HCT116 (cell line): ENCODE measurements at regions not wholly inside any gene's neighbourhood (a gene's known extent, or its start where the extent isn't known, plus 50 kb on each side); places are given as distances from the start of the nearest gene placed in this dataset.

Experiments used
- ATAC-seq: fragments of 200-7000 bp; cut with Tn5 transposase; 2 replicates; pipeline ENCODE4 v1.9.1; 2020; ENCODE audit warnings: mild to moderate bottlenecking, moderate library complexity
- BruUV-seq: library from RNA; stranded (reverse); fragments of 400-500 nt; replicated peaks from 2 replicates; lab custom pipeline; 2021; lab: Mats Ljungman, UMichigan
- CTCF ChIA-PET: fragments of 300-600 bp; sonication (Branson Sonifier 250); formaldehyde crosslinking; loops from one replicate; lab custom pipeline; 2021; ENCODE audit warnings: antibody characterized with exemption; lab: Charles Lee
- POLR2A ChIA-PET: fragments of 300-600, 350-600 bp; sonication (Branson Sonifier 250); formaldehyde crosslinking; loops from one replicate; lab custom pipeline; 2021; ENCODE audit warnings: antibody characterized with exemption; lab: Charles Lee
- RAD21 ChIA-PET, 2 experiments: fragments of 300-600 bp; sonication (Branson Sonifier 250); formaldehyde crosslinking; loops; one replicate each; lab custom pipeline; 2023; ENCODE audit warnings: low total read pairs in 2 of 2; ENCODE audit not compliant: uncharacterized antibody in 2 of 2, unreplicated experiment in 2 of 2, low non-redundant PET in 1 of 2; lab: Charles Lee
- DNase-seq: peaks from one replicate; pipeline ENCODE4 v3.0.0-alpha.2; 2010; ENCODE audit warnings: low read depth, low spot score
- H2AFZ ChIP-seq: fragments of 200-600 bp; shearing (Covaris generic), sonication (generic); 2 replicates; pipeline ENCODE4 v1.6.1; 2017; ENCODE audit warnings: low read depth, mixed run types, mixed read lengths, antibody characterized with exemption, low read length; ENCODE audit not compliant: poor library complexity, severe bottlenecking
- H3K27ac ChIP-seq: 2 replicates; pipeline ENCODE4 v1.5.1; 2012; ENCODE audit warnings: low read depth, low read length
- H3K27me3 ChIP-seq: fragments of 200-600 bp; sonication (generic); 2 replicates; pipeline ENCODE4 v1.6.1; 2016; ENCODE audit warnings: mixed run types, low read length, mixed read lengths; ENCODE audit not compliant: insufficient read depth
- H3K36me3 ChIP-seq, 2 experiments: fragments of 200-500 bp in 1 of 2; fragments of 200-600 bp in 1 of 2; sonication (Bioruptor generic) in 1 of 2; sonication (generic) in 1 of 2; 2 replicates each; pipeline versions ENCODE4 v1.5.1 to v1.6.1; 2014 to 2016; ENCODE audit warnings: low read length in 2 of 2, inconsistent platforms in 1 of 2, mixed read lengths in 1 of 2, mixed run types in 1 of 2; ENCODE audit not compliant: insufficient read depth in 2 of 2, control insufficient read depth in 1 of 2
- H3K4me1 ChIP-seq, 2 experiments: fragments of 200-600 bp in 1 of 2; sonication (generic) in 1 of 2; 2 replicates each; pipeline versions ENCODE4 v1.5.1 to v1.6.1; 2012 to 2017; ENCODE audit warnings: low read length in 2 of 2, inconsistent platforms in 1 of 2, mild to moderate bottlenecking in 1 of 2, mixed read lengths in 1 of 2, mixed run types in 1 of 2, moderate library complexity in 1 of 2; ENCODE audit not compliant: insufficient read depth in 2 of 2, control insufficient read depth in 1 of 2
- H3K4me2 ChIP-seq: fragments of 200-600 bp; sonication (generic); 2 replicates; pipeline ENCODE4 v1.6.1; 2017; ENCODE audit warnings: mixed run types, low read length, mixed read lengths
- H3K4me3 ChIP-seq, 2 experiments: fragments of 200-600 bp in 1 of 2; sonication (generic) in 1 of 2; replicated peaks in 1 of 2; 2 replicates each; pipeline ENCODE4 v1.5.1; 2011 to 2016; ENCODE audit warnings: low read length in 2 of 2, control low read depth in 1 of 2, low read depth in 1 of 2, mild to moderate bottlenecking in 1 of 2, mixed read lengths in 1 of 2, mixed run types in 1 of 2
- H3K79me2 ChIP-seq: fragments of 200-600 bp; sonication (generic); 2 replicates; pipeline ENCODE4 v1.6.1; 2017; ENCODE audit warnings: mild to moderate bottlenecking, mixed run types, low read length, moderate library complexity, mixed read lengths; ENCODE audit not compliant: insufficient read depth
- H3K9ac ChIP-seq: fragments of 200-600 bp; sonication (generic); 2 replicates; pipeline ENCODE4 v1.6.1; 2016; ENCODE audit warnings: low read length, mixed read lengths
- H3K9me2 ChIP-seq: fragments of 200-600 bp; sonication (generic), shearing (Covaris generic); 2 replicates; pipeline ENCODE4 v1.6.1; 2017; ENCODE audit warnings: mixed run types, mild to moderate bottlenecking, moderate library complexity; ENCODE audit not compliant: insufficient read depth
- H3K9me3 ChIP-seq, 2 experiments: fragments of 200-500 bp in 1 of 2; fragments of 200-600 bp in 1 of 2; sonication (Bioruptor generic) in 1 of 2; sonication (generic) in 1 of 2; 2 replicates each; pipeline ENCODE4 v1.6.1; 2014 to 2017; ENCODE audit warnings: low read length in 2 of 2, mixed read lengths in 2 of 2, inconsistent platforms in 1 of 2, low read depth in 1 of 2, mild to moderate bottlenecking in 1 of 2, mixed run types in 1 of 2, moderate library complexity in 1 of 2; ENCODE audit not compliant: control insufficient read depth in 1 of 2, insufficient read depth in 1 of 2
- H4K20me1 ChIP-seq: fragments of 200-600 bp; sonication (generic), shearing (Covaris generic); 2 replicates; pipeline ENCODE4 v1.6.1; 2017; ENCODE audit warnings: mixed run types, mild to moderate bottlenecking, moderate library complexity; ENCODE audit not compliant: insufficient read depth
- ATF3 ChIP-seq: IDR thresholded peaks from 2 replicates; pipeline ENCODE4 v1.6.1; 2012
- CBX3 ChIP-seq: IDR thresholded peaks from 2 replicates; pipeline ENCODE4 v1.6.1; 2012; ENCODE audit warnings: low read depth
- CEBPB ChIP-seq: IDR thresholded peaks from 2 replicates; pipeline ENCODE4 v1.6.1; 2012; ENCODE audit warnings: low read depth
- CTCF ChIP-seq, 3 experiments: fragments of 200-600 bp in 1 of 3; sonication (generic) in 1 of 3; IDR thresholded peaks in 2 of 3; conservative IDR thresholded peaks in 1 of 3; 2 replicates each; pipeline ENCODE4 v1.5.1; 2012 to 2017; ENCODE audit warnings: low read depth in 2 of 3, low read length in 2 of 3, antibody characterized with exemption in 1 of 3, borderline replicate concordance in 1 of 3, control low read depth in 1 of 3, mild to moderate bottlenecking in 1 of 3, mixed read lengths in 1 of 3, mixed run types in 1 of 3, moderate library complexity in 1 of 3; ENCODE audit not compliant: insufficient read depth in 1 of 3
- EGR1 ChIP-seq: IDR thresholded peaks from 2 replicates; pipeline ENCODE4 v1.6.1; 2012; ENCODE audit warnings: low read depth
- EZH2 ChIP-seq: fragments of 200-600 bp; sonication (generic); IDR thresholded peaks from 2 replicates; pipeline ENCODE4 v1.6.1; 2017; ENCODE audit warnings: antibody characterized with exemption, mixed run types
- JUND ChIP-seq: IDR thresholded peaks from 2 replicates; pipeline ENCODE4 v1.6.1; 2012
- POLR2A ChIP-seq: IDR thresholded peaks from 2 replicates; pipeline ENCODE4 v1.7.0; 2011; ENCODE audit warnings: borderline replicate concordance; ENCODE audit not compliant: insufficient read depth, insufficient read length; ENCODE audit errors: extremely low read depth
- SIN3A ChIP-seq: IDR thresholded peaks from 2 replicates; pipeline ENCODE4 v1.6.1; 2012; ENCODE audit warnings: low read depth
- SRF ChIP-seq: IDR thresholded peaks from 2 replicates; pipeline ENCODE4 v1.6.1; 2012; ENCODE audit warnings: low read depth
- TCF7L2 ChIP-seq: IDR thresholded peaks from 2 replicates; pipeline ENCODE4 v1.7.0; 2011; ENCODE audit warnings: borderline replicate concordance, inconsistent platforms; ENCODE audit not compliant: insufficient read depth, insufficient read length; ENCODE audit errors: extremely low read depth
- ZFX ChIP-seq: fragments of 450-650 bp; IDR thresholded peaks from 2 replicates; pipeline ENCODE4 v1.6.1; 2017
- ZNF274 ChIP-seq: fragments of 200-500 bp; sonication (Bioruptor generic); IDR thresholded peaks from 2 replicates; pipeline ENCODE4 v1.6.1; 2014; ENCODE audit warnings: mild to moderate bottlenecking, low read depth, low read length, inconsistent platforms
- intact Hi-C: fragments of 100-400 bp; cut with micrococcal nuclease; formaldehyde crosslinking; loops from 2 replicates; pipeline ENCODE4 v1.10.0; 2022

GRCh38 chr14:65186951-65187350 lies 84.6 kb upstream of the MAX start (continued):
- no peak for TF ChIP-seq CTCF (IDR thresholded peaks at IDR 0.05 in 2 of 3, conservative IDR thresholded peaks at IDR 0.05 in 1 of 3; ENCODE audit: borderline replicate concordance in 1 of 3, insufficient read depth in 1 of 3, low read depth in 2 of 3, low read length in 2 of 3)
- no peak for TF ChIP-seq CEBPB
- TF ChIP-seq POLR2A: no peak
- TF ChIP-seq, all 23 proteins: peak for 0

GRCh38 chr14:65187421-65188049 lies 85.2 kb upstream of the MAX start:
- Histone ChIP-seq H3K36me3 (no peaks in the 10 kb centered on the region), H2AFZ (no peak overlapping the region), H3K9me2 (no peaks in the 10 kb centered on the region), H4K20me1 (no peaks in the 10 kb centered on the region), H3K27ac (no peak overlapping the region), H3K27me3 (0 out of 2 replicates have a peak, but pooled peaks cover 3% of the 10 kb centered on the region), H3K4me1 (no peaks in the 10 kb centered on the region), H3K79me2 (no peaks in the 10 kb centered on the region), H3K4me3 (no peak overlapping the region), H3K9ac (no peak overlapping the region), H3K4me2 (no peak overlapping the region), H3K9me3 (no peaks in the 10 kb centered on the region)
- TF ChIP-seq JUND (no peak), ZFX (no peak), CEBPB (no peak), CBX3 (no peak), POLR2A (no peak), EZH2 (no peak), ATF3 (no peak), SRF (no peak), TCF7L2 (no peak), ZNF274 (no peak), EGR1 (no peak), SIN3A (no peak)
- POLR2A ChIA-PET: no interaction called here
- intact Hi-C loops: no loop called here
- RAD21 ChIA-PET: no interaction called here
- BruUV-seq: no TSS peak
- DNase-seq: no peak
- CTCF ChIA-PET: no interaction called here
- ATAC-seq: no peak
